ENCODE measurements at regions not wholly inside any gene's neighbourhood (a gene's known extent, or its start where the extent isn't known, plus 50 kb on each side); places are given as distances from the start of the nearest gene placed in this dataset.
"Not testable (repeated sequence)": the region's sequence is repeated elsewhere in the genome, so short reads cannot be mapped to it uniquely, and the experiment has no call there.

DNA sequence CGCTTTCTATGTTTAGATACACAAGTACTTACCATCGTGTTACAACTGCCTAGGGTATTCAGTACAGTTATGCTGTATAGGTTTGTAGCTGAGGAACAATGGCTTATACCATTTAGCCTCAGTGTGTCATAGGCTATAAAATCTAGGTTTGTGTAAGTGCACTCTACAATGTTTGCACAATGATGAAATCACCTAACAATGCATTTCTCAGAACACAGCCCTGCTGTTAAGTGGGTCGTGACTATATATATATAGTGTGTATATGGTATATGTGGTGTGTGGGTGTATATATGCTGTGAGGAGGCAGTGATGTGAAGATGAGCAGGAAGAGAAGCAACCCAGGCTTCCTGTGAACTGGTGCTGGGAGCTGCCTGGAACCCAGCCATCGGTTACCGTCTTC is 65.6 kb upstream of the MKI67 start:
- H3K27me3 ChIP-seq (ENCODE audit: insufficient read depth, low read length, poor library complexity): no peaks in the 10 kb centered on the region
- H3K27ac ChIP-seq (ENCODE audit: low read length): no peak overlapping the region
- no peak overlapping the region for H3K4me3 ChIP-seq (ENCODE audit: low read depth in 1 of 2, low read length in 2 of 2)
- H2AFZ ChIP-seq (ENCODE audit: low read depth, low read length): no peak overlapping the region
- no peaks in the 10 kb centered on the region for H3K36me3 ChIP-seq (ENCODE audit: insufficient read depth, low read length)
- H4K20me1 ChIP-seq (ENCODE audit: insufficient read depth, low read length): no peaks in the 10 kb centered on the region
- H3K9ac ChIP-seq (ENCODE audit: low read depth, low read length): no peak overlapping the region
- peaks cover 24% of the 10 kb centered on the region for H3K4me1 ChIP-seq (ENCODE audit: insufficient read depth, low read length)
- ATAC-seq (ENCODE audit: insufficient read depth, low read depth) (no peak), DNase-seq (no peak)
- no peak for TF ChIP-seq EZH2 (IDR thresholded peaks at IDR 0.05; ENCODE audit: borderline replicate concordance, low read depth, low read length, severe bottlenecking)
- TF ChIP-seq, protein P1, sequence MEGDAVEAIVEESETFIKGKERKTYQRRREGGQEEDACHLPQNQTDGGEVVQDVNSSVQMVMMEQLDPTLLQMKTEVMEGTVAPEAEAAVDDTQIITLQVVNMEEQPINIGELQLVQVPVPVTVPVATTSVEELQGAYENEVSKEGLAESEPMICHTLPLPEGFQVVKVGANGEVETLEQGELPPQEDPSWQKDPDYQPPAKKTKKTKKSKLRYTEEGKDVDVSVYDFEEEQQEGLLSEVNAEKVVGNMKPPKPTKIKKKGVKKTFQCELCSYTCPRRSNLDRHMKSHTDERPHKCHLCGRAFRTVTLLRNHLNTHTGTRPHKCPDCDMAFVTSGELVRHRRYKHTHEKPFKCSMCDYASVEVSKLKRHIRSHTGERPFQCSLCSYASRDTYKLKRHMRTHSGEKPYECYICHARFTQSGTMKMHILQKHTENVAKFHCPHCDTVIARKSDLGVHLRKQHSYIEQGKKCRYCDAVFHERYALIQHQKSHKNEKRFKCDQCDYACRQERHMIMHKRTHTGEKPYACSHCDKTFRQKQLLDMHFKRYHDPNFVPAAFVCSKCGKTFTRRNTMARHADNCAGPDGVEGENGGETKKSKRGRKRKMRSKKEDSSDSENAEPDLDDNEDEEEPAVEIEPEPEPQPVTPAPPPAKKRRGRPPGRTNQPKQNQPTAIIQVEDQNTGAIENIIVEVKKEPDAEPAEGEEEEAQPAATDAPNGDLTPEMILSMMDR (IDR thresholded peaks at IDR 0.05; ENCODE audit: borderline replicate concordance, extremely low read depth, low read length, poor library complexity, severe bottlenecking): no peak
- H3K79me2 ChIP-seq (ENCODE audit: insufficient read depth, low read length): peaks cover 24% of the 10 kb centered on the region
- no peak overlapping the region for H3K4me2 ChIP-seq (ENCODE audit: insufficient read depth, low read length)
- no peaks in the 10 kb centered on the region for H3K9me3 ChIP-seq (ENCODE audit: insufficient read depth, low read length, severe bottlenecking)

GRCh38 chr10:128201826-128202225 is 75.6 kb upstream of the MKI67 start:
- H3K4me1 ChIP-seq (ENCODE audit: insufficient read depth, low read length); H4K20me1 ChIP-seq (ENCODE audit: insufficient read depth, low read length); ATAC-seq (ENCODE audit: insufficient read depth, low read depth); DNase-seq; H2AFZ ChIP-seq (ENCODE audit: low read depth, low read length); H3K4me2 ChIP-seq (ENCODE audit: insufficient read depth, low read length); H3K79me2 ChIP-seq (ENCODE audit: insufficient read depth, low read length); H3K27ac ChIP-seq (ENCODE audit: low read length); H3K9ac ChIP-seq (ENCODE audit: low read depth, low read length); H3K36me3 ChIP-seq (ENCODE audit: insufficient read depth, low read length); H3K27me3 ChIP-seq (ENCODE audit: insufficient read depth, low read length, poor library complexity); H3K4me3 ChIP-seq (ENCODE audit: low read depth in 1 of 2, low read length in 2 of 2): not testable (repeated sequence)
- peaks cover 30% of the 10 kb centered on the region for H3K9me3 ChIP-seq (ENCODE audit: insufficient read depth, low read length, severe bottlenecking)

GRCh38 chr10:128203028-128203427 is 76.8 kb upstream of the MKI67 start:
- Histone ChIP-seq H3K27me3 (ENCODE audit: insufficient read depth, low read length, poor library complexity) (no peaks in the 10 kb centered on the region), H3K4me1 (ENCODE audit: insufficient read depth, low read length) (no peaks in the 10 kb centered on the region), H3K36me3 (ENCODE audit: insufficient read depth, low read length) (0 out of 2 replicates have a peak, but pooled peaks cover 3% of the 10 kb centered on the region), H2AFZ (ENCODE audit: low read depth, low read length) (no peak overlapping the region), H3K9me3 (ENCODE audit: insufficient read depth, low read length, severe bottlenecking) (peaks cover 30% of the 10 kb centered on the region), H3K79me2 (ENCODE audit: insufficient read depth, low read length) (peaks cover 2% of the 10 kb centered on the region), H3K4me2 (ENCODE audit: insufficient read depth, low read length) (no peak overlapping the region), H4K20me1 (ENCODE audit: insufficient read depth, low read length) (no peaks in the 10 kb centered on the region), H3K9ac (ENCODE audit: low read depth, low read length) (no peak overlapping the region), H3K27ac (ENCODE audit: low read length) (no peak overlapping the region), H3K4me3 (ENCODE audit: low read depth in 1 of 2, low read length in 2 of 2) (no peak overlapping the region)
- TF ChIP-seq, protein P1 (IDR thresholded peaks at IDR 0.05; ENCODE audit: borderline replicate concordance, extremely low read depth, low read length, poor library complexity, severe bottlenecking): no peak
- no peak for TF ChIP-seq EZH2 (IDR thresholded peaks at IDR 0.05; ENCODE audit: borderline replicate concordance, low read depth, low read length, severe bottlenecking)
- ATAC-seq (ENCODE audit: insufficient read depth, low read depth): no peak
- DNase-seq: no peak

- H3K27me3 ChIP-seq (ENCODE audit: insufficient read depth, low read length, poor library complexity); H3K4me2 ChIP-seq (ENCODE audit: insufficient read depth, low read length); H4K20me1 ChIP-seq (ENCODE audit: insufficient read depth, low read length); H3K27ac ChIP-seq (ENCODE audit: low read length); H2AFZ ChIP-seq (ENCODE audit: low read depth, low read length); ATAC-seq (ENCODE audit: insufficient read depth, low read depth); H3K4me3 ChIP-seq (ENCODE audit: low read depth in 1 of 2, low read length in 2 of 2); H3K9ac ChIP-seq (ENCODE audit: low read depth, low read length); DNase-seq; H3K4me1 ChIP-seq (ENCODE audit: insufficient read depth, low read length); H3K79me2 ChIP-seq (ENCODE audit: insufficient read depth, low read length); H3K36me3 ChIP-seq (ENCODE audit: insufficient read depth, low read length): not testable (repeated sequence)
- H3K9me3 ChIP-seq (ENCODE audit: insufficient read depth, low read length, severe bottlenecking): peaks cover 26% of the 10 kb centered on the region
Observed at GRCh38 chr10:128205591-128205990, 79.4 kb upstream of the MKI67 start.
